HCT116 (cell line): ENCODE measurements at regions not wholly inside any gene's neighbourhood (a gene's known extent, or its start where the extent isn't known, plus 50 kb on each side); places are given as distances from the start of the nearest gene placed in this dataset.

Experiments used
- ATAC-seq: fragments of 200-7000 bp; cut with Tn5 transposase; 2 replicates; pipeline ENCODE4 v1.9.1; 2020; ENCODE audit warnings: mild to moderate bottlenecking, moderate library complexity
- BruUV-seq: library from RNA; stranded (reverse); fragments of 400-500 nt; replicated peaks from 2 replicates; lab custom pipeline; 2021; lab: Mats Ljungman, UMichigan
- CTCF ChIA-PET: fragments of 300-600 bp; sonication (Branson Sonifier 250); formaldehyde crosslinking; loops from one replicate; lab custom pipeline; 2021; ENCODE audit warnings: antibody characterized with exemption; lab: Charles Lee
- POLR2A ChIA-PET: fragments of 300-600, 350-600 bp; sonication (Branson Sonifier 250); formaldehyde crosslinking; loops from one replicate; lab custom pipeline; 2021; ENCODE audit warnings: antibody characterized with exemption; lab: Charles Lee
- RAD21 ChIA-PET, 2 experiments: fragments of 300-600 bp; sonication (Branson Sonifier 250); formaldehyde crosslinking; loops; one replicate each; lab custom pipeline; 2023; ENCODE audit warnings: low total read pairs in 2 of 2; ENCODE audit not compliant: uncharacterized antibody in 2 of 2, unreplicated experiment in 2 of 2, low non-redundant PET in 1 of 2; lab: Charles Lee
- DNase-seq: peaks from one replicate; pipeline ENCODE4 v3.0.0-alpha.2; 2010; ENCODE audit warnings: low read depth, low spot score
- H2AFZ ChIP-seq: fragments of 200-600 bp; shearing (Covaris generic), sonication (generic); 2 replicates; pipeline ENCODE4 v1.6.1; 2017; ENCODE audit warnings: low read depth, mixed run types, mixed read lengths, antibody characterized with exemption, low read length; ENCODE audit not compliant: poor library complexity, severe bottlenecking
- H3K27ac ChIP-seq: 2 replicates; pipeline ENCODE4 v1.5.1; 2012; ENCODE audit warnings: low read depth, low read length
- H3K27me3 ChIP-seq: fragments of 200-600 bp; sonication (generic); 2 replicates; pipeline ENCODE4 v1.6.1; 2016; ENCODE audit warnings: mixed run types, low read length, mixed read lengths; ENCODE audit not compliant: insufficient read depth
- H3K36me3 ChIP-seq, 2 experiments: fragments of 200-500 bp in 1 of 2; fragments of 200-600 bp in 1 of 2; sonication (Bioruptor generic) in 1 of 2; sonication (generic) in 1 of 2; 2 replicates each; pipeline versions ENCODE4 v1.5.1 to v1.6.1; 2014 to 2016; ENCODE audit warnings: low read length in 2 of 2, inconsistent platforms in 1 of 2, mixed read lengths in 1 of 2, mixed run types in 1 of 2; ENCODE audit not compliant: insufficient read depth in 2 of 2, control insufficient read depth in 1 of 2
- H3K4me1 ChIP-seq, 2 experiments: fragments of 200-600 bp in 1 of 2; sonication (generic) in 1 of 2; 2 replicates each; pipeline versions ENCODE4 v1.5.1 to v1.6.1; 2012 to 2017; ENCODE audit warnings: low read length in 2 of 2, inconsistent platforms in 1 of 2, mild to moderate bottlenecking in 1 of 2, mixed read lengths in 1 of 2, mixed run types in 1 of 2, moderate library complexity in 1 of 2; ENCODE audit not compliant: insufficient read depth in 2 of 2, control insufficient read depth in 1 of 2
- H3K4me2 ChIP-seq: fragments of 200-600 bp; sonication (generic); 2 replicates; pipeline ENCODE4 v1.6.1; 2017; ENCODE audit warnings: mixed run types, low read length, mixed read lengths
- H3K4me3 ChIP-seq, 2 experiments: fragments of 200-600 bp in 1 of 2; sonication (generic) in 1 of 2; replicated peaks in 1 of 2; 2 replicates each; pipeline ENCODE4 v1.5.1; 2011 to 2016; ENCODE audit warnings: low read length in 2 of 2, control low read depth in 1 of 2, low read depth in 1 of 2, mild to moderate bottlenecking in 1 of 2, mixed read lengths in 1 of 2, mixed run types in 1 of 2
- H3K79me2 ChIP-seq: fragments of 200-600 bp; sonication (generic); 2 replicates; pipeline ENCODE4 v1.6.1; 2017; ENCODE audit warnings: mild to moderate bottlenecking, mixed run types, low read length, moderate library complexity, mixed read lengths; ENCODE audit not compliant: insufficient read depth
- H3K9ac ChIP-seq: fragments of 200-600 bp; sonication (generic); 2 replicates; pipeline ENCODE4 v1.6.1; 2016; ENCODE audit warnings: low read length, mixed read lengths
- H3K9me2 ChIP-seq: fragments of 200-600 bp; sonication (generic), shearing (Covaris generic); 2 replicates; pipeline ENCODE4 v1.6.1; 2017; ENCODE audit warnings: mixed run types, mild to moderate bottlenecking, moderate library complexity; ENCODE audit not compliant: insufficient read depth
- H3K9me3 ChIP-seq, 2 experiments: fragments of 200-500 bp in 1 of 2; fragments of 200-600 bp in 1 of 2; sonication (Bioruptor generic) in 1 of 2; sonication (generic) in 1 of 2; 2 replicates each; pipeline ENCODE4 v1.6.1; 2014 to 2017; ENCODE audit warnings: low read length in 2 of 2, mixed read lengths in 2 of 2, inconsistent platforms in 1 of 2, low read depth in 1 of 2, mild to moderate bottlenecking in 1 of 2, mixed run types in 1 of 2, moderate library complexity in 1 of 2; ENCODE audit not compliant: control insufficient read depth in 1 of 2, insufficient read depth in 1 of 2
- H4K20me1 ChIP-seq: fragments of 200-600 bp; sonication (generic), shearing (Covaris generic); 2 replicates; pipeline ENCODE4 v1.6.1; 2017; ENCODE audit warnings: mixed run types, mild to moderate bottlenecking, moderate library complexity; ENCODE audit not compliant: insufficient read depth
- CTCF ChIP-seq, 3 experiments: fragments of 200-600 bp in 1 of 3; sonication (generic) in 1 of 3; IDR thresholded peaks in 2 of 3; conservative IDR thresholded peaks in 1 of 3; 2 replicates each; pipeline ENCODE4 v1.5.1; 2012 to 2017; ENCODE audit warnings: low read depth in 2 of 3, low read length in 2 of 3, antibody characterized with exemption in 1 of 3, borderline replicate concordance in 1 of 3, control low read depth in 1 of 3, mild to moderate bottlenecking in 1 of 3, mixed read lengths in 1 of 3, mixed run types in 1 of 3, moderate library complexity in 1 of 3; ENCODE audit not compliant: insufficient read depth in 1 of 3
- ELF1 ChIP-seq: IDR thresholded peaks from 2 replicates; pipeline ENCODE4 v1.6.1; 2012; ENCODE audit warnings: low read depth, borderline replicate concordance
- EZH2phosphoT487 ChIP-seq: fragments of 200-600 bp; IDR thresholded peaks from 2 replicates; pipeline ENCODE4 v1.6.1; 2018; ENCODE audit warnings: antibody characterized with exemption, borderline replicate concordance
- JUND ChIP-seq: IDR thresholded peaks from 2 replicates; pipeline ENCODE4 v1.6.1; 2012
- POLR2AphosphoS5 ChIP-seq: IDR thresholded peaks from 2 replicates; pipeline ENCODE4 v1.6.1; 2011; ENCODE audit warnings: mild to moderate bottlenecking, low read depth, low read length, moderate library complexity
- REST ChIP-seq: IDR thresholded peaks from 2 replicates; pipeline ENCODE4 v1.6.1; 2012; ENCODE audit warnings: low read depth
- YY1 ChIP-seq: IDR thresholded peaks from 2 replicates; pipeline ENCODE4 v1.6.1; 2011; ENCODE audit warnings: low read length, low read depth, moderate library complexity, mild to moderate bottlenecking; ENCODE audit not compliant: insufficient replicate concordance; ENCODE audit errors: extremely low read depth
- ZFX ChIP-seq: fragments of 450-650 bp; IDR thresholded peaks from 2 replicates; pipeline ENCODE4 v1.6.1; 2017
- intact Hi-C: fragments of 100-400 bp; cut with micrococcal nuclease; formaldehyde crosslinking; loops from 2 replicates; pipeline ENCODE4 v1.10.0; 2022

GRCh38 chr5:168011096-168011495 lies 280.3 kb upstream of the WWC1 start:
- ChIA-PET POLR2A (no interaction called here), CTCF (no interaction called here), RAD21 (no interaction called here)
- Histone ChIP-seq H3K79me2 (no peaks in the 10 kb centered on the region), H4K20me1 (no peaks in the 10 kb centered on the region), H3K4me2 (no peak overlapping the region), H3K27ac (no peak overlapping the region), H3K9me3 (no peaks in the 10 kb centered on the region), H3K4me3 (no peak overlapping the region), H3K4me1 (no peaks in the 10 kb centered on the region), H3K36me3 (no peaks in the 10 kb centered on the region), H3K9ac (no peak overlapping the region), H2AFZ (no peak overlapping the region), H3K9me2 (no peaks in the 10 kb centered on the region), H3K27me3 (peaks cover 23% of the 10 kb centered on the region)
- intact Hi-C loops = no loop called here
- no TSS peak for BruUV-seq
- TF ChIP-seq JUND = no peak
- TF ChIP-seq ELF1 = no peak
- no peak for TF ChIP-seq YY1
- TF ChIP-seq EZH2phosphoT487 = no peak
- no peak for TF ChIP-seq CTCF (IDR thresholded peaks at IDR 0.05 in 2 of 3, conservative IDR thresholded peaks at IDR 0.05 in 1 of 3; ENCODE audit: borderline replicate concordance in 1 of 3, insufficient read depth in 1 of 3, low read depth in 2 of 3, low read length in 2 of 3)
- no peak for TF ChIP-seq REST
- no peak for TF ChIP-seq POLR2AphosphoS5
- no peak for TF ChIP-seq ZFX
- no peak for DNase-seq
- ATAC-seq = no peak
